DND-41 (cell line): ENCODE measurements at regions not wholly inside any gene's neighbourhood (a gene's known extent, or its start where the extent isn't known, plus 50 kb on each side); places are given as distances from the start of the nearest gene placed in this dataset.

Experiments
- ATAC-seq: fragments of 200-7000 bp; cut with Tn5 transposase; 3 replicates; pipeline ENCODE4 v1.9.1; 2021; ENCODE audit warnings: low read depth; ENCODE audit not compliant: insufficient read depth
- DNase-seq: peaks from one replicate; pipeline ENCODE4 v3.0.0-alpha.2; 2020
- H2AFZ ChIP-seq: 2 replicates; pipeline ENCODE4 v1.6.0; 2012; ENCODE audit warnings: low read depth, low read length
- H3K27ac ChIP-seq: 2 replicates; pipeline ENCODE4 v1.5.1; 2012; ENCODE audit warnings: low read length, inconsistent platforms
- H3K27me3 ChIP-seq: fragments of 200-600 bp; sonication (generic); 2 replicates; pipeline ENCODE4 v1.6.0; 2012; ENCODE audit warnings: low read length, mild to moderate bottlenecking, inconsistent platforms; ENCODE audit not compliant: insufficient read depth, poor library complexity
- H3K36me3 ChIP-seq: 2 replicates; pipeline ENCODE4 v1.5.1; 2012; ENCODE audit warnings: low read length, inconsistent platforms; ENCODE audit not compliant: insufficient read depth
- H3K4me1 ChIP-seq: 2 replicates; pipeline ENCODE4 v1.5.1; 2012; ENCODE audit warnings: mild to moderate bottlenecking, low read length; ENCODE audit not compliant: insufficient read depth
- H3K4me2 ChIP-seq: 2 replicates; pipeline ENCODE4 v1.6.0; 2012; ENCODE audit warnings: mild to moderate bottlenecking, moderate library complexity, low read length, inconsistent platforms; ENCODE audit not compliant: insufficient read depth
- H3K4me3 ChIP-seq, 2 experiments: fragments of 200-600 bp in 1 of 2; shearing (Covaris generic) in 1 of 2; 2 replicates each; pipeline ENCODE4 v1.5.1; 2012 to 2016; ENCODE audit warnings: inconsistent platforms in 2 of 2, low read length in 2 of 2, mild to moderate bottlenecking in 2 of 2, low read depth in 1 of 2, moderate library complexity in 1 of 2
- H3K79me2 ChIP-seq: 2 replicates; pipeline ENCODE4 v1.6.0; 2012; ENCODE audit warnings: low read length, inconsistent platforms; ENCODE audit not compliant: insufficient read depth
- H3K9ac ChIP-seq: 2 replicates; pipeline ENCODE4 v1.6.0; 2012; ENCODE audit warnings: low read depth, mild to moderate bottlenecking, inconsistent platforms, low read length, moderate library complexity
- H3K9me3 ChIP-seq: 2 replicates; pipeline ENCODE4 v1.5.1; 2012; ENCODE audit warnings: low read length, moderate library complexity, mild to moderate bottlenecking, inconsistent platforms; ENCODE audit not compliant: insufficient read depth, severe bottlenecking
- H4K20me1 ChIP-seq: 2 replicates; pipeline ENCODE4 v1.6.0; 2012; ENCODE audit warnings: low read length; ENCODE audit not compliant: insufficient read depth
- EZH2 ChIP-seq: IDR thresholded peaks from 3 replicates; pipeline ENCODE4 v1.6.1; 2012; ENCODE audit warnings: borderline replicate concordance, low read depth, mild to moderate bottlenecking, moderate library complexity, low read length, inconsistent platforms; ENCODE audit not compliant: severe bottlenecking
- TF ChIP-seq, protein P1 (sequence below): IDR thresholded peaks from 2 replicates; pipeline ENCODE4 v1.5.1; 2012; ENCODE audit warnings: borderline replicate concordance, low read length, moderate library complexity, mild to moderate bottlenecking; ENCODE audit not compliant: poor library complexity, severe bottlenecking; ENCODE audit errors: extremely low read depth

DNA sequence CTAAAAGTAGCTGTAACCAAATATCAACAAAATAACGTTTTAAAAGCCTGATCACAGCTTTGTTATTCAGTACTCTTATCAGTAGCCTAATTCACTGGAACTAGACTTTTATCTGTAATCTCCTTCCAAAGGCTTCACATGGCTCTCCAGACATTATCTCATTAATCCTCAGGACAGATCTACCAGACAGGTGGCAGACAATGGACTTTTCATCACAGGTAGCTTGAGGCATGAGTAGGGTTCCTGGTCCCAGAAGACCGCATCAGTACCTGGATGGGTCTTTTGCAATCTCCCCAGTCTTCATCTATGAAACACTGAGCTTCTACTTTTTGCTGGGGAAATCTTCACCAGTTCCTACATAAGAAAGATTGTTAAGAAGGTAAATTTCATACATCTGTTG, 132.2 kb upstream of the FOXD3 start:
- no peaks in the 10 kb centered on the region for H4K20me1 ChIP-seq
- TF ChIP-seq EZH2 = no peak
- TF ChIP-seq, protein P1, sequence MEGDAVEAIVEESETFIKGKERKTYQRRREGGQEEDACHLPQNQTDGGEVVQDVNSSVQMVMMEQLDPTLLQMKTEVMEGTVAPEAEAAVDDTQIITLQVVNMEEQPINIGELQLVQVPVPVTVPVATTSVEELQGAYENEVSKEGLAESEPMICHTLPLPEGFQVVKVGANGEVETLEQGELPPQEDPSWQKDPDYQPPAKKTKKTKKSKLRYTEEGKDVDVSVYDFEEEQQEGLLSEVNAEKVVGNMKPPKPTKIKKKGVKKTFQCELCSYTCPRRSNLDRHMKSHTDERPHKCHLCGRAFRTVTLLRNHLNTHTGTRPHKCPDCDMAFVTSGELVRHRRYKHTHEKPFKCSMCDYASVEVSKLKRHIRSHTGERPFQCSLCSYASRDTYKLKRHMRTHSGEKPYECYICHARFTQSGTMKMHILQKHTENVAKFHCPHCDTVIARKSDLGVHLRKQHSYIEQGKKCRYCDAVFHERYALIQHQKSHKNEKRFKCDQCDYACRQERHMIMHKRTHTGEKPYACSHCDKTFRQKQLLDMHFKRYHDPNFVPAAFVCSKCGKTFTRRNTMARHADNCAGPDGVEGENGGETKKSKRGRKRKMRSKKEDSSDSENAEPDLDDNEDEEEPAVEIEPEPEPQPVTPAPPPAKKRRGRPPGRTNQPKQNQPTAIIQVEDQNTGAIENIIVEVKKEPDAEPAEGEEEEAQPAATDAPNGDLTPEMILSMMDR = no peak
- ATAC-seq = no peak
- no peak overlapping the region for H3K4me2 ChIP-seq
- H3K27me3 ChIP-seq = peaks cover 4% of the 10 kb centered on the region
- no peak overlapping the region for H3K4me3 ChIP-seq
- H3K36me3 ChIP-seq = no peaks in the 10 kb centered on the region
- no peaks in the 10 kb centered on the region for H3K79me2 ChIP-seq
- no peak for DNase-seq
- H3K4me1 ChIP-seq = no peaks in the 10 kb centered on the region
- no peak overlapping the region for H2AFZ ChIP-seq
- no peak overlapping the region for H3K27ac ChIP-seq
- no peak overlapping the region for H3K9ac ChIP-seq
- no peaks in the 10 kb centered on the region for H3K9me3 ChIP-seq

DNA sequence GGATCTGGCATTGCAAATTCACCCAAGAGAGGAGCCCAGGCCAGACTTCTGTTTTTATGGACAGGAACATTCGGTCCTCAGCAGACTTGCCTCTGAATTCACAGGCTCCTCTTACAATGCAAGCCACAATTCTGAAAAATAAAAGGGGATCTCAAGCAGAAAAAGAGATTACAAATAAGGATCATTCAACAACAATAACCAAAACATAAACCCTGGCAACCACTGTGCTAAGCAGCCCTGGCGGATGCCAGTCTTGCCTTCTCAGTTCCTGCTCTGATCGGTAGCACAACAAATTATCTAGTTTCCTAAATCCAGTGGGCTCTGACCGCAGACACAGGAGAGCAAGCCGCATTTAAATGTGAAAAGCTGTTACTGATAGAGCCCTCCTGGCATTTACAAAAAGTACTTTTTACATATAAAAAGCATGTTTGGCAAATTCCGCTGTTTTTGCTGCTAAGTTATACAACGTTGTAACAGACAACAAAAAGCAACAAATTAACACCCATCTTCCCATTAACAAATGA, 123.4 kb upstream of the FOXD3 start:
- no peak overlapping the region for H2AFZ ChIP-seq
- no peaks in the 10 kb centered on the region for H4K20me1 ChIP-seq
- peaks cover 14% of the 10 kb centered on the region for H3K27me3 ChIP-seq
- no peak for DNase-seq
- no peaks in the 10 kb centered on the region for H3K9me3 ChIP-seq
- TF ChIP-seq, protein P1 = no peak
- no peak for ATAC-seq
- no peak overlapping the region for H3K27ac ChIP-seq
- H3K79me2 ChIP-seq = no peaks in the 10 kb centered on the region
- H3K36me3 ChIP-seq = no peaks in the 10 kb centered on the region
- no peak overlapping the region for H3K9ac ChIP-seq
- no peak overlapping the region for H3K4me2 ChIP-seq
- no peaks in the 10 kb centered on the region for H3K4me1 ChIP-seq
- H3K4me3 ChIP-seq = no peak overlapping the region

DNA sequence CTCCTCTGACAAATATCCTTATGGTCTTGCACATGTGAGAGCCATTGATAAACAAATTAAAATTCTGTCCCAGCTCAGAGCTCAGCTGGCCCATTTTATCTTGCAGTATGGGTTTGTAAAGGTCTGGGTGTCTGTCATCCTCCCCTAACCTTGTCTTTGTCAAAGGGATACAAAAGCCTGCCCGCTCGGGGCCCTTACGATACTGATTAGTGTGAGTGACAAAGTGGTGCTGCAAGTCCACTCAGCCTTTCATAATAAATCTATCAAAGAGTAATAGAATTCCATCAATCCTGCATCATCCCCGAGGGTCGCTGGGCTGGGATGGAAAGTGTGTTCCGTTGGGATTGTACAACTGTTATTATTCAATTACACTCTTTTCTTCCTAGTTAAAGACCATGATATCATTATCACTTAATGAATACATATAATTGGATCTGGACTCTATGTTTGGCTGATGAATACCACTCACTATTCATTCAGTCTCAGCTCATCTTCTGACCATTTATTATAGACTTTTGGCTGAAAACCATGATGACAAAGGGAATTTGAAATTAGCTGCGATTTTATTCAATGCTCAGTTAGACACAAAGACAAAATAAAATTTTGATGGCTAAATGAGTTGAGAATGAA, 122.5 kb upstream of the FOXD3 start:
- no peak for ATAC-seq
- Histone ChIP-seq H3K9me3 (no peaks in the 10 kb centered on the region), H2AFZ (no peak overlapping the region), H3K4me2 (no peak overlapping the region), H4K20me1 (no peaks in the 10 kb centered on the region), H3K36me3 (no peaks in the 10 kb centered on the region), H3K4me1 (no peaks in the 10 kb centered on the region), H3K4me3 (no peak overlapping the region), H3K27me3 (peaks cover 14% of the 10 kb centered on the region), H3K27ac (no peak overlapping the region), H3K9ac (no peak overlapping the region), H3K79me2 (no peaks in the 10 kb centered on the region)
- DNase-seq = no peak
- TF ChIP-seq, protein P1 = no peak
- TF ChIP-seq EZH2 = no peak
